Liver (tissue), 8 donors: ENCODE measurements at regions not wholly inside any gene's neighbourhood (a gene's known extent, or its start where the extent isn't known, plus 50 kb on each side); places are given as distances from the start of the nearest gene placed in this dataset.

Source experiments
- DNase-seq: peaks from one replicate; pipeline ENCODE4 v3.0.0-alpha.2; 2017; ENCODE audit warnings: low spot score
- H3K27ac ChIP-seq, 2 donors: one replicate each; pipeline ENCODE4 v1.7.0; 2013; ENCODE audit warnings: inconsistent platforms in 2 of 2, low read length in 2 of 2, control low read depth in 1 of 2, low read depth in 1 of 2, mild to moderate bottlenecking in 1 of 2
- H3K27me3 ChIP-seq, 4 donors: one replicate each; pipeline versions ENCODE4 v1.6.1 to v1.7.0; 2013; ENCODE audit warnings: low read length in 3 of 4, inconsistent platforms in 1 of 4, mild to moderate bottlenecking in 1 of 4, moderate library complexity in 1 of 4; ENCODE audit not compliant: control insufficient read depth in 4 of 4, insufficient read depth in 4 of 4
- H3K36me3 ChIP-seq, 4 donors: one replicate each; pipeline versions ENCODE4 v1.6.1 to v1.7.0; 2013; ENCODE audit warnings: low read length in 3 of 4, mild to moderate bottlenecking in 3 of 4, low read depth in 1 of 4, moderate library complexity in 1 of 4; ENCODE audit not compliant: control insufficient read depth in 4 of 4, insufficient read depth in 3 of 4
- H3K4me1 ChIP-seq, 4 donors: one replicate each; pipeline versions ENCODE4 v1.6.1 to v1.7.0; 2013; ENCODE audit warnings: low read length in 3 of 4, mild to moderate bottlenecking in 3 of 4, moderate library complexity in 1 of 4; ENCODE audit not compliant: control insufficient read depth in 4 of 4, insufficient read depth in 4 of 4
- H3K4me3 ChIP-seq, 3 donors: one replicate each; pipeline versions ENCODE4 v1.6.1 to v1.7.0; 2013; ENCODE audit warnings: low read length in 3 of 3, control low read depth in 1 of 3, low read depth in 1 of 3, mild to moderate bottlenecking in 1 of 3
- H3K9ac ChIP-seq, 2 donors: one replicate each; pipeline ENCODE4 v1.7.0; 2013; ENCODE audit warnings: low read length in 2 of 2, mild to moderate bottlenecking in 2 of 2, moderate library complexity in 2 of 2, control low read depth in 1 of 2, low read depth in 1 of 2
- H3K9me3 ChIP-seq, 4 donors: one replicate each; pipeline versions ENCODE4 v1.6.1 to v1.7.0; 2013; ENCODE audit warnings: low read length in 3 of 4; ENCODE audit not compliant: control insufficient read depth in 4 of 4
- ATF3 ChIP-seq: IDR thresholded peaks from 2 replicates; pipeline ENCODE4 v1.6.1; 2016; ENCODE audit warnings: antibody characterized with exemption
- EGR1 ChIP-seq, 2 donors: IDR thresholded peaks; 2 replicates each; pipeline ENCODE4 v1.6.1; 2016 to 2018; ENCODE audit warnings: antibody characterized with exemption in 2 of 2, low read depth in 2 of 2
- FOXA1 ChIP-seq: IDR thresholded peaks from 2 replicates; pipeline ENCODE4 v1.6.1; 2016; ENCODE audit warnings: antibody characterized with exemption
- FOXA2 ChIP-seq: IDR thresholded peaks from 2 replicates; pipeline ENCODE4 v1.6.1; 2016; ENCODE audit warnings: antibody characterized with exemption
- HNF4A ChIP-seq, 2 donors: conservative IDR thresholded peaks; 2 replicates each; pipeline ENCODE4 v1.6.1; 2016; ENCODE audit warnings: antibody characterized with exemption in 2 of 2, mild to moderate bottlenecking in 2 of 2
- HNF4G ChIP-seq: IDR thresholded peaks from 2 replicates; pipeline ENCODE4 v1.6.1; 2016; ENCODE audit warnings: antibody characterized with exemption
- NR2F2 ChIP-seq: IDR thresholded peaks from 2 replicates; pipeline ENCODE4 v1.6.1; 2016; ENCODE audit warnings: antibody characterized with exemption
- RXRA ChIP-seq, 2 donors: IDR thresholded peaks; 2 replicates each; pipeline ENCODE4 v1.6.1; 2017 to 2018; ENCODE audit warnings: antibody characterized with exemption in 2 of 2, mild to moderate bottlenecking in 1 of 2
- SP1 ChIP-seq: IDR thresholded peaks from 2 replicates; pipeline ENCODE4 v1.6.1; 2018; ENCODE audit warnings: antibody characterized with exemption, mild to moderate bottlenecking
- YY1 ChIP-seq: IDR thresholded peaks from 2 replicates; pipeline ENCODE4 v1.6.1; 2016; ENCODE audit warnings: antibody characterized with exemption, mild to moderate bottlenecking
- WGBS: extraction: QIAGEN DNeasy Blood & Tissue Kit; methylation state at CpG from one replicate; pipeline ENCODE4 v1.1.7; 2013; 5-methylcytosine and 5-hydroxymethylcytosine counted together
- TF ChIP-seq, protein P1 (sequence below): IDR thresholded peaks from 2 replicates; pipeline ENCODE4 v1.6.1; 2016; ENCODE audit warnings: antibody characterized with exemption
- TF ChIP-seq, protein P2 (sequence below): fragments of 150-350 bp; IDR thresholded peaks from 2 replicates; pipeline ENCODE4 v1.5.1; 2017; ENCODE audit warnings: improper control_type of control experiment, low read depth, low read length; ENCODE audit not compliant: missing input control
- TF ChIP-seq, protein P3 (sequence below): IDR thresholded peaks from 2 replicates; pipeline ENCODE4 v1.6.1; 2016; ENCODE audit warnings: antibody characterized with exemption, mild to moderate bottlenecking
- donor health status: healthy.
- donor health status: healthy.
- donor health status: healthy.
- donor health status: healthy.
- donor health status: healthy.

GRCh38 chr1:194807530-194808220 is 1621.3 kb upstream of the B3GALT2 start:
- 61% methylated on average over 1 of the region's 1 CpG for WGBS
- TF ChIP-seq YY1, result no peak
- TF ChIP-seq, protein P1, sequence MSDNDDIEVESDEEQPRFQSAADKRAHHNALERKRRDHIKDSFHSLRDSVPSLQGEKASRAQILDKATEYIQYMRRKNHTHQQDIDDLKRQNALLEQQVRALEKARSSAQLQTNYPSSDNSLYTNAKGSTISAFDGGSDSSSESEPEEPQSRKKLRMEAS, result no peak
- TF ChIP-seq SP1, result no peak
- TF ChIP-seq HNF4G, result no peak
- TF ChIP-seq, protein P2, sequence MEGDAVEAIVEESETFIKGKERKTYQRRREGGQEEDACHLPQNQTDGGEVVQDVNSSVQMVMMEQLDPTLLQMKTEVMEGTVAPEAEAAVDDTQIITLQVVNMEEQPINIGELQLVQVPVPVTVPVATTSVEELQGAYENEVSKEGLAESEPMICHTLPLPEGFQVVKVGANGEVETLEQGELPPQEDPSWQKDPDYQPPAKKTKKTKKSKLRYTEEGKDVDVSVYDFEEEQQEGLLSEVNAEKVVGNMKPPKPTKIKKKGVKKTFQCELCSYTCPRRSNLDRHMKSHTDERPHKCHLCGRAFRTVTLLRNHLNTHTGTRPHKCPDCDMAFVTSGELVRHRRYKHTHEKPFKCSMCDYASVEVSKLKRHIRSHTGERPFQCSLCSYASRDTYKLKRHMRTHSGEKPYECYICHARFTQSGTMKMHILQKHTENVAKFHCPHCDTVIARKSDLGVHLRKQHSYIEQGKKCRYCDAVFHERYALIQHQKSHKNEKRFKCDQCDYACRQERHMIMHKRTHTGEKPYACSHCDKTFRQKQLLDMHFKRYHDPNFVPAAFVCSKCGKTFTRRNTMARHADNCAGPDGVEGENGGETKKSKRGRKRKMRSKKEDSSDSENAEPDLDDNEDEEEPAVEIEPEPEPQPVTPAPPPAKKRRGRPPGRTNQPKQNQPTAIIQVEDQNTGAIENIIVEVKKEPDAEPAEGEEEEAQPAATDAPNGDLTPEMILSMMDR, result no peak
- TF ChIP-seq EGR1 (IDR thresholded peaks at IDR 0.05; ENCODE audit: low read depth in 2 of 2), result no peak
- no peak for TF ChIP-seq HNF4A (conservative IDR thresholded peaks at IDR 0.05)
- no peak for TF ChIP-seq NR2F2
- no peaks in the 10 kb centered on the region for H3K9me3 ChIP-seq
- H3K4me3 ChIP-seq, result no peak overlapping the region
- no peak overlapping the region for H3K9ac ChIP-seq
- H3K4me1 ChIP-seq, result no peaks in the 10 kb centered on the region
- H3K27me3 ChIP-seq, result no peaks in the 10 kb centered on the region
- no peak overlapping the region for H3K27ac ChIP-seq
- no peaks in the 10 kb centered on the region for H3K36me3 ChIP-seq
- DNase-seq, result no peak

- Histone ChIP-seq H3K36me3 (no peaks in the 10 kb centered on the region), H3K27ac (no peak overlapping the region), H3K9ac (no peak overlapping the region), H3K27me3 (no peaks in the 10 kb centered on the region), H3K9me3 (no peaks in the 10 kb centered on the region), H3K4me1 (no peaks in the 10 kb centered on the region), H3K4me3 (no peak overlapping the region)
- WGBS, result 53% methylated on average over 3 of the region's 3 CpGs
- no peak for DNase-seq
- TF ChIP-seq NR2F2 (no peak), ATF3 (no peak), FOXA1 (no peak), SP1 (no peak), EGR1 (IDR thresholded peaks at IDR 0.05; ENCODE audit: low read depth in 2 of 2) (no peak), FOXA2 (no peak), RXRA (IDR thresholded peaks at IDR 0.05) (no peak), HNF4A (conservative IDR thresholded peaks at IDR 0.05) (no peak)
- TF ChIP-seq, protein P3, sequence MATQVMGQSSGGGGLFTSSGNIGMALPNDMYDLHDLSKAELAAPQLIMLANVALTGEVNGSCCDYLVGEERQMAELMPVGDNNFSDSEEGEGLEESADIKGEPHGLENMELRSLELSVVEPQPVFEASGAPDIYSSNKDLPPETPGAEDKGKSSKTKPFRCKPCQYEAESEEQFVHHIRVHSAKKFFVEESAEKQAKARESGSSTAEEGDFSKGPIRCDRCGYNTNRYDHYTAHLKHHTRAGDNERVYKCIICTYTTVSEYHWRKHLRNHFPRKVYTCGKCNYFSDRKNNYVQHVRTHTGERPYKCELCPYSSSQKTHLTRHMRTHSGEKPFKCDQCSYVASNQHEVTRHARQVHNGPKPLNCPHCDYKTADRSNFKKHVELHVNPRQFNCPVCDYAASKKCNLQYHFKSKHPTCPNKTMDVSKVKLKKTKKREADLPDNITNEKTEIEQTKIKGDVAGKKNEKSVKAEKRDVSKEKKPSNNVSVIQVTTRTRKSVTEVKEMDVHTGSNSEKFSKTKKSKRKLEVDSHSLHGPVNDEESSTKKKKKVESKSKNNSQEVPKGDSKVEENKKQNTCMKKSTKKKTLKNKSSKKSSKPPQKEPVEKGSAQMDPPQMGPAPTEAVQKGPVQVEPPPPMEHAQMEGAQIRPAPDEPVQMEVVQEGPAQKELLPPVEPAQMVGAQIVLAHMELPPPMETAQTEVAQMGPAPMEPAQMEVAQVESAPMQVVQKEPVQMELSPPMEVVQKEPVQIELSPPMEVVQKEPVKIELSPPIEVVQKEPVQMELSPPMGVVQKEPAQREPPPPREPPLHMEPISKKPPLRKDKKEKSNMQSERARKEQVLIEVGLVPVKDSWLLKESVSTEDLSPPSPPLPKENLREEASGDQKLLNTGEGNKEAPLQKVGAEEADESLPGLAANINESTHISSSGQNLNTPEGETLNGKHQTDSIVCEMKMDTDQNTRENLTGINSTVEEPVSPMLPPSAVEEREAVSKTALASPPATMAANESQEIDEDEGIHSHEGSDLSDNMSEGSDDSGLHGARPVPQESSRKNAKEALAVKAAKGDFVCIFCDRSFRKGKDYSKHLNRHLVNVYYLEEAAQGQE, result no peak
- TF ChIP-seq, protein P1, result no peak
Measured at GRCh38 chr1:194802572-194802971, 1616.2 kb upstream of the B3GALT2 start.
